PC-9 (cell line): ENCODE measurements at regions not wholly inside any gene's neighbourhood (a gene's known extent, or its start where the extent isn't known, plus 50 kb on each side); places are given as distances from the start of the nearest gene placed in this dataset.

Experiments
- EZH2 ChIP-seq: fragments of 200-600 bp; sonication (generic); IDR thresholded peaks from 2 replicates; pipeline ENCODE4 v1.8.0; 2017; ENCODE audit warnings: antibody characterized with exemption, low read depth
- TF ChIP-seq, protein P1 (sequence below): fragments of 200-600 bp; sonication (generic); conservative IDR thresholded peaks from 2 replicates; pipeline ENCODE4 v1.6.1; 2017; ENCODE audit warnings: mixed run types, antibody characterized with exemption, mild to moderate bottlenecking, moderate library complexity

DNA sequence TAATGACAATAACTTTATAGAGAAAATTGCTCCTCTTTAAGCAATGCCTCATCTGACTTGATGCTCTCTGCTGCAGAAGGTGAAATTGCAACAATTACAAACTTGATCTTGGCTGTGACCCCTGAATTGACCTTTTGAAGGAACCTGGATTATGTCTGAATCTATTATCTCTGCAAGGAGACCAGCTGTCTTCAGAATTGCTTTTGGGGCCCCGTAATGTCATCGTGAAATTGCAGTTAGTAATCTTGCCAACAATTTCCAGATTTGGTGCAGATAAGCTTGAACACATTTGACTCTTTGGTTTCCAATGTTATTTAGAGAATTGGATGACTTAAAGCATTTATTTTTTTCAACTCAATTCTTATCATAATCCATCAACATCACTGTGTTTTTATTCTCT is 520.6 kb downstream of the CCSER2 start:
- TF ChIP-seq, protein P1, sequence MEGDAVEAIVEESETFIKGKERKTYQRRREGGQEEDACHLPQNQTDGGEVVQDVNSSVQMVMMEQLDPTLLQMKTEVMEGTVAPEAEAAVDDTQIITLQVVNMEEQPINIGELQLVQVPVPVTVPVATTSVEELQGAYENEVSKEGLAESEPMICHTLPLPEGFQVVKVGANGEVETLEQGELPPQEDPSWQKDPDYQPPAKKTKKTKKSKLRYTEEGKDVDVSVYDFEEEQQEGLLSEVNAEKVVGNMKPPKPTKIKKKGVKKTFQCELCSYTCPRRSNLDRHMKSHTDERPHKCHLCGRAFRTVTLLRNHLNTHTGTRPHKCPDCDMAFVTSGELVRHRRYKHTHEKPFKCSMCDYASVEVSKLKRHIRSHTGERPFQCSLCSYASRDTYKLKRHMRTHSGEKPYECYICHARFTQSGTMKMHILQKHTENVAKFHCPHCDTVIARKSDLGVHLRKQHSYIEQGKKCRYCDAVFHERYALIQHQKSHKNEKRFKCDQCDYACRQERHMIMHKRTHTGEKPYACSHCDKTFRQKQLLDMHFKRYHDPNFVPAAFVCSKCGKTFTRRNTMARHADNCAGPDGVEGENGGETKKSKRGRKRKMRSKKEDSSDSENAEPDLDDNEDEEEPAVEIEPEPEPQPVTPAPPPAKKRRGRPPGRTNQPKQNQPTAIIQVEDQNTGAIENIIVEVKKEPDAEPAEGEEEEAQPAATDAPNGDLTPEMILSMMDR = no peak
- no peak for TF ChIP-seq EZH2
